ENCODE measurements at regions not wholly inside any gene's neighbourhood (a gene's known extent, or its start where the extent isn't known, plus 50 kb on each side); places are given as distances from the start of the nearest gene placed in this dataset.
"Not testable (repeated sequence)": the region's sequence is repeated elsewhere in the genome, so short reads cannot be mapped to it uniquely, and the experiment has no call there.

DNA sequence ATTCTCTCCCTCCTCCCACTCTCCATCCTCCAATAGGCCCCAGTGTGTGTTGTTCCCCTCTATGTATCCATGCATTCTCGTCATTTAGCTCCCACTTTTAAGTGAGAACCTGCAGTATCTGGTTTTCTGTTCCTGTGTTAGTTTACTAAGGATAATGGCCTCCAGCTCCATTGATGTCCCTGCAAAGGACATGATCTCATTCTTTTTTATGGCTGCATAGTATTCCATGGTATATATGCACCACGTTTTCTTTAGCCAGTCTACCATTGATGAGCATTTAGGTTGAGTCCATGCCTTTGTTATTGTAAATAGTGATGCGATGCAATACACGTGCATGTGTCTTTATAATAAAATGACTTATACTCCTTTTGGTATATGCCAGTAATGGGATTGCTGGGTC is 100.3 kb upstream of the USP9X start:
- Mint-ChIP-seq H3K36me3 (ENCODE audit: low read depth, unreplicated experiment) (no peaks in the 10 kb centered on the region), H3K4me1 (ENCODE audit: unreplicated experiment) (peaks cover 6% of the 10 kb centered on the region), H3K4me3 (ENCODE audit: unreplicated experiment) (no peak overlapping the region), H3K27ac (ENCODE audit: unreplicated experiment) (no peak overlapping the region), H3K27me3 (ENCODE audit: unreplicated experiment) (no peaks in the 10 kb centered on the region), H3K9me3 (ENCODE audit: unreplicated experiment) (no peaks in the 10 kb centered on the region)
- no peak for DNase-seq (ENCODE audit: low spot score)
- TF ChIP-seq, protein P1, sequence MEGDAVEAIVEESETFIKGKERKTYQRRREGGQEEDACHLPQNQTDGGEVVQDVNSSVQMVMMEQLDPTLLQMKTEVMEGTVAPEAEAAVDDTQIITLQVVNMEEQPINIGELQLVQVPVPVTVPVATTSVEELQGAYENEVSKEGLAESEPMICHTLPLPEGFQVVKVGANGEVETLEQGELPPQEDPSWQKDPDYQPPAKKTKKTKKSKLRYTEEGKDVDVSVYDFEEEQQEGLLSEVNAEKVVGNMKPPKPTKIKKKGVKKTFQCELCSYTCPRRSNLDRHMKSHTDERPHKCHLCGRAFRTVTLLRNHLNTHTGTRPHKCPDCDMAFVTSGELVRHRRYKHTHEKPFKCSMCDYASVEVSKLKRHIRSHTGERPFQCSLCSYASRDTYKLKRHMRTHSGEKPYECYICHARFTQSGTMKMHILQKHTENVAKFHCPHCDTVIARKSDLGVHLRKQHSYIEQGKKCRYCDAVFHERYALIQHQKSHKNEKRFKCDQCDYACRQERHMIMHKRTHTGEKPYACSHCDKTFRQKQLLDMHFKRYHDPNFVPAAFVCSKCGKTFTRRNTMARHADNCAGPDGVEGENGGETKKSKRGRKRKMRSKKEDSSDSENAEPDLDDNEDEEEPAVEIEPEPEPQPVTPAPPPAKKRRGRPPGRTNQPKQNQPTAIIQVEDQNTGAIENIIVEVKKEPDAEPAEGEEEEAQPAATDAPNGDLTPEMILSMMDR (IDR thresholded peaks at IDR 0.05; ENCODE audit: unreplicated experiment): no peak

DNA sequence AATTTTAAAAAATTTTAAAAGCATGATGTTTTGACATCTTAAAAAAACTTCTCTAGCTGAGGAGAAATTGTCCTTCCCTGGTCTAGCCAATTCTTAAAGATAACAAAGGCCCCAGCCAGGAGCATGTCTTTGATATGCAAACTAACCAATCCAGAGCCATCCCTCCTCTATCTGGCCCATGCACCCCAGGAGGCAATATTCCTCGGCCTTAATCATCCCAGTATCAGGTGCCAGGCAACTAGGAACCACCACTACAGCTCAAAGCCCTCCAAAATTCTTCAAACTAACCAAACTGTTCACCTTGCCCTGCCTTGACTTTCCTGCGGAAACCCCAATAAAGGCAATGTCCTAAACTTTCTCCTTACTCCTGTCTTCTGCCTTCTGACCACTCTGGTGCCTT is 97.8 kb upstream of the USP9X start:
- no peaks in the 10 kb centered on the region for H3K27me3 Mint-ChIP-seq (ENCODE audit: unreplicated experiment)
- DNase-seq (ENCODE audit: low spot score): no peak
- TF ChIP-seq, protein P1 (IDR thresholded peaks at IDR 0.05; ENCODE audit: unreplicated experiment): no peak
- H3K27ac Mint-ChIP-seq (ENCODE audit: unreplicated experiment): no peak overlapping the region
- no peak overlapping the region for H3K4me3 Mint-ChIP-seq (ENCODE audit: unreplicated experiment)
- H3K9me3 Mint-ChIP-seq (ENCODE audit: unreplicated experiment): no peaks in the 10 kb centered on the region
- H3K36me3 Mint-ChIP-seq (ENCODE audit: low read depth, unreplicated experiment): no peaks in the 10 kb centered on the region
- H3K4me1 Mint-ChIP-seq (ENCODE audit: unreplicated experiment): peaks cover 6% of the 10 kb centered on the region

DNA sequence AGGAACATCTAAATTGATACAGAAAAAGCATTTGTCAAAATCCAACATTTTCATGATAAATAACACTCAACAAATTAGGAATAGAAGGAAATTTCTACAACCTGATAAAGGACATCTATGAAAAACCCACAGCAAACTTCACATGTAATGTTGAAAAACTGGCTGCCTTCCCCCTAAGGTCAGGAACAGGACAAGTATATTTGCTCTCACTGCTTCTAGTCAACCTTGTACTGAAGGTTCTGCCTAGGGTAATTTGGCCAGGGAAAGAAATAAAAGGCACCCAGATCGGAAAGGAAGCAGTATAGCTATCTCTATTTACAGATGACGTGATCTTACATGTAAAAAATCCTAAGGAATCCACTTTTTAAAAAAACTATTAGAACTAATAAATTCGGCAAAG is 97.1 kb upstream of the USP9X start:
- H3K4me1 Mint-ChIP-seq (ENCODE audit: unreplicated experiment): peaks cover 5% of the 10 kb centered on the region
- H3K27ac Mint-ChIP-seq (ENCODE audit: unreplicated experiment): no peak overlapping the region
- H3K9me3 Mint-ChIP-seq (ENCODE audit: unreplicated experiment): no peaks in the 10 kb centered on the region
- H3K4me3 Mint-ChIP-seq (ENCODE audit: unreplicated experiment): no peak overlapping the region
- no peak for DNase-seq (ENCODE audit: low spot score)
- H3K36me3 Mint-ChIP-seq (ENCODE audit: low read depth, unreplicated experiment): no peaks in the 10 kb centered on the region
- TF ChIP-seq, protein P1 (IDR thresholded peaks at IDR 0.05; ENCODE audit: unreplicated experiment): no peak
- no peaks in the 10 kb centered on the region for H3K27me3 Mint-ChIP-seq (ENCODE audit: unreplicated experiment)

DNA sequence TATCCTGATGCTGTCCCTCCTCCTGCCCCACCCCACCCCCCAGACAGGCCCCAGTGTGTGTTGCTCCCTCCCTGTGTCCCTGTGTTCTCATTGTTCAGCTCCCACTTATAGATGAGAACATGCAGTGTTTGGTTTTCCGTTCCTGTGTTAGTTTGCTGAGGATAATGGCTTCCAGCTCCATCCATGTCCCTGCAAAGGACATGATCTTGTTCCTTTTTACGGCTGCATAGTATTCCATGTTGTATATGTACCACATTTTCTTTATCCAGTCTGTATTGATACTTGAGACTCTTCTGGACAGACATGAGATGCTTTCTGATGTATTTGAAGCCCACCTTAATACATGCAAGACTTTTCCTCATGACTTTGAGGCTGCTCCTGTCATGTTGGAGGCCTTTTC is 91.8 kb upstream of the USP9X start:
- not testable (repeated sequence) for H3K9me3 Mint-ChIP-seq (ENCODE audit: unreplicated experiment); DNase-seq (ENCODE audit: low spot score); H3K4me3 Mint-ChIP-seq (ENCODE audit: unreplicated experiment); H3K27me3 Mint-ChIP-seq (ENCODE audit: unreplicated experiment); H3K27ac Mint-ChIP-seq (ENCODE audit: unreplicated experiment); H3K36me3 Mint-ChIP-seq (ENCODE audit: low read depth, unreplicated experiment)
- H3K4me1 Mint-ChIP-seq (ENCODE audit: unreplicated experiment): peaks cover 12% of the 10 kb centered on the region

DNA sequence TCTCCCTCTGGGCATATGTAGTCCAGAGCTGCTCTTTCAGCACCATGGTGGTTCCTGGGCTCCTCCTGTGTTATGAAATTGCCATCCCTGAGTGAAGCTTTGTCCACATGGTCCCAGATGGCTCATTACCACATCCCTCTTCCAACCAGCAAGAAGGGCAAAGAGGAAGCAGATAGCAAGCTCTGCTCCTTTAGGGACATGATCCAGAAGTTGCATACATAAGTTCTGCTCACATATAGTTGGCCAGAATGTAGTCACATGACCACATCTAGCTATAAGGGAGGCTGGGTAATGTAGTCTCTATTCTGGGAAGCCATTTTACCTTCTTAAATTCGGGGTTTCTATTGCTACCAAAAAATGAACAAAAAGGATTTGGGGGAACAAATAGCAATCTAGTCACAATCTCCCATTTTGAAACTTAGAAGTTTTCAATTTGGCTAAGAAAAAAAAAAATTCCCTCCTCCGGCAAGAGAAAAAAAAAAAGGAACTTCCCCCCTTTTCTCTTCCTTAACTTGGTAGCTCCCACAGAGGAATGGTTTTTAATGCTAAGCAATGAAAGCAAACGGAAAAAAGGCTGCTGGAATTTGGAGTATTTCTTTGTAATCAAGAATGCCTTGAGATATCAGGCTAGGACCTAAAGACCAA is 88.2 kb upstream of the USP9X start:
- peak overlapping the region; percentile 18 for H3K27ac Mint-ChIP-seq (ENCODE audit: unreplicated experiment)
- TF ChIP-seq, protein P1 (IDR thresholded peaks at IDR 0.05; ENCODE audit: unreplicated experiment): no peak
- peaks cover 8% of the 10 kb centered on the region for H3K4me1 Mint-ChIP-seq (ENCODE audit: unreplicated experiment)
- H3K27me3 Mint-ChIP-seq (ENCODE audit: unreplicated experiment): peaks cover 1% of the 10 kb centered on the region
- no peaks in the 10 kb centered on the region for H3K9me3 Mint-ChIP-seq (ENCODE audit: unreplicated experiment)
- H3K4me3 Mint-ChIP-seq (ENCODE audit: unreplicated experiment): no peak overlapping the region
- DNase-seq (ENCODE audit: low spot score): no peak
- no peaks in the 10 kb centered on the region for H3K36me3 Mint-ChIP-seq (ENCODE audit: low read depth, unreplicated experiment)
